C4-2B (cell line): ENCODE measurements at regions not wholly inside any gene's neighbourhood (a gene's known extent, or its start where the extent isn't known, plus 50 kb on each side); places are given as distances from the start of the nearest gene placed in this dataset.

Source experiments
- H3K27ac ChIP-seq: fragments of 450-650 bp; 2 replicates; pipeline ENCODE4 v1.5.1; 2017
- ZFX ChIP-seq: fragments of 450-650 bp; IDR thresholded peaks from 2 replicates; pipeline ENCODE4 v1.6.1; 2017
- TF ChIP-seq, protein P1 (sequence below): fragments of 450-650 bp; conservative IDR thresholded peaks from 2 replicates; pipeline ENCODE4 v1.5.1; 2017; ENCODE audit warnings: mild to moderate bottlenecking

DNA sequence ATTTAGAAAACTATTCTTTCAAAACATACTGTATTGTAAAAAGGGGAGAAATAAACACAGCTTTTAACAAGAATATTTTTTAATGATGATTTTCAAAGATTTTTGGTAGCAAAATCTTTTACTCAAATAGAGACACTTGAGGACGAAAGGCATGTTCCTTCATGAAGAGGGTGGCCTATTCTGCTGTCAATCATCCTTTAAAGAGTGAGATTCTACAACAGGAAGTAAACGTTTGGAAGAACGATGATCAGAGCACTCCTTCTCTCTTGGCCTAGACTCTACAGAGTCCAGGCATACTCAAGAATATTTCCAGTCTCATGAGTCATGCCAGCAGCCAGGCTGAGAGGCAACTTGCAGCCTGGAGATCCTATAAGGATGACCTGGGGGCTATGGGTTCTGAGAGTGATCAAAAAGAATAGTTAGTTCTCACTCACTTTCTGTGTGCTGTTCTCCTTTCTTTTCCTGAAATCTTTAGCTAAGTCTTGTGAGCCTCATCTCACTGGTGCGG lies 62.4 kb upstream of the TCF4 start:
- H3K27ac ChIP-seq = no peak overlapping the region
- TF ChIP-seq, protein P1, sequence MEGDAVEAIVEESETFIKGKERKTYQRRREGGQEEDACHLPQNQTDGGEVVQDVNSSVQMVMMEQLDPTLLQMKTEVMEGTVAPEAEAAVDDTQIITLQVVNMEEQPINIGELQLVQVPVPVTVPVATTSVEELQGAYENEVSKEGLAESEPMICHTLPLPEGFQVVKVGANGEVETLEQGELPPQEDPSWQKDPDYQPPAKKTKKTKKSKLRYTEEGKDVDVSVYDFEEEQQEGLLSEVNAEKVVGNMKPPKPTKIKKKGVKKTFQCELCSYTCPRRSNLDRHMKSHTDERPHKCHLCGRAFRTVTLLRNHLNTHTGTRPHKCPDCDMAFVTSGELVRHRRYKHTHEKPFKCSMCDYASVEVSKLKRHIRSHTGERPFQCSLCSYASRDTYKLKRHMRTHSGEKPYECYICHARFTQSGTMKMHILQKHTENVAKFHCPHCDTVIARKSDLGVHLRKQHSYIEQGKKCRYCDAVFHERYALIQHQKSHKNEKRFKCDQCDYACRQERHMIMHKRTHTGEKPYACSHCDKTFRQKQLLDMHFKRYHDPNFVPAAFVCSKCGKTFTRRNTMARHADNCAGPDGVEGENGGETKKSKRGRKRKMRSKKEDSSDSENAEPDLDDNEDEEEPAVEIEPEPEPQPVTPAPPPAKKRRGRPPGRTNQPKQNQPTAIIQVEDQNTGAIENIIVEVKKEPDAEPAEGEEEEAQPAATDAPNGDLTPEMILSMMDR = no peak
- TF ChIP-seq ZFX = no peak

DNA sequence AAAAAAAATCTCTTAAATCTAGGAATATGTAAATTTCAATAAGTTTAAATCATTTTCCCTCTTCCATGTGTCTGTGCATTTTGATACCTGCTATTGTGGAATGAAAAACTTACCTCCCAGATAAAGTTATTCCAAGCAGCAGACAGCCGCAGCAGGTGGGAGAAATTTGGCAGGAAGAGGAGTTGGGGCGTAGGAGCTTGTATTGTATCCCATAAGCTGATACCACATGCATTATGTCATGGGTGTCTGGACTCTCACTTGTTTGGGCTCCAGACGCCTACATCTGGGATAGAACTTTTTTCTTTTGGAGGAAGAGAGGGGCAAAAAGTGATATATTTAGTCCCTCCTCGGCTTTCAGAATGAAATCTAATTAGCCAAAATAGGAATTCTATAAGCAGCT lies 59.3 kb upstream of the TCF4 start:
- no peak for TF ChIP-seq ZFX
- TF ChIP-seq, protein P1 = no peak

DNA sequence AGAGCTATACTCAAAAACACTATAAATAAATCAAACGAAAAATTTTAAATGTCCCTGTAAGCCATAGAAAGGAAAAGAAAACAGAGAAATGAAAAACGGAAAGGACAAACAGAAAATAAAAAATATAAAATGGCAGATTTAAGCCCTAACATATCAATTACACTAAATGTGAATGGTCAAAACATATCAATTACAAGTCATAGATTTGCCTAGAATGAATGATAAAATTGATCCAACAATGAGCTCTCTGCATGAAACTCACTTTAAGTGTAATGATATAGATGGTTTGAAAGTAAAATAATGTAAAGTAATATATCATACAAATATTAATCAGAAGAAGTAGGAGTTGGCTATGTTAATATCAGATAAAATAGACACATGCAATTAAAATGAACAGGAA lies 54.2 kb upstream of the TCF4 start:
- no peak for TF ChIP-seq ZFX
- TF ChIP-seq, protein P1 = no peak
- H3K27ac ChIP-seq = no peak overlapping the region

More for the DNA sequence above, 59.3 kb upstream of the TCF4 start:
- no peak overlapping the region for H3K27ac ChIP-seq

- TF ChIP-seq, protein P1 = no peak
- no peak for TF ChIP-seq ZFX
- no peak overlapping the region for H3K27ac ChIP-seq
Observed at GRCh38 chr18:55641486-55641885, 53.5 kb upstream of the TCF4 start.
